T-cell (primary cell): ENCODE measurements at regions not wholly inside any gene's neighbourhood (a gene's known extent, or its start where the extent isn't known, plus 50 kb on each side); places are given as distances from the start of the nearest gene placed in this dataset.

Source experiments
- ATAC-seq, 4 experiments: fragments of 200-7000 bp in 3 of 4; fragments of 150-1000 bp in 1 of 4; cut with Tn5 transposase; replicated peaks in 1 of 4; 1 replicate in 3 of 4; 2 replicates in 1 of 4; pipeline ENCODE4 v1.10.0; 2021; ENCODE audit warnings: moderate library complexity in 3 of 4, mild to moderate bottlenecking in 2 of 4, moderate number of reproducible peaks in 1 of 4
- CTCF ChIA-PET, 2 donors: fragments of 300-600 bp; sonication (Branson Sonifier 250); formaldehyde crosslinking; loops; one replicate each; lab custom pipeline; 2022; ENCODE audit warnings: antibody characterized with exemption in 2 of 2; lab: Charles Lee
- POLR2A ChIA-PET, 2 donors: fragments of 300-600 bp; sonication (Branson Sonifier 250); formaldehyde crosslinking; loops; one replicate each; lab custom pipeline; 2022; ENCODE audit warnings: antibody characterized with exemption in 2 of 2; lab: Charles Lee
- DNase-seq, 35 experiments: peaks; one replicate each; pipeline versions ENCODE4 v3.0.0 to v3.0.0-alpha.2; 2013 to 2023
- H3K27ac ChIP-seq: one replicate; pipeline ENCODE4 v1.5.1; 2013; ENCODE audit warnings: low read length
- H3K27me3 ChIP-seq, 2 experiments: replicated peaks in 1 of 2; 1 replicate in 1 of 2; 2 replicates in 1 of 2; pipeline versions ENCODE4 v1.6.1 to v1.7.0; 2013; ENCODE audit warnings: low read length in 1 of 2, mixed read lengths in 1 of 2; ENCODE audit not compliant: control insufficient read depth in 2 of 2, insufficient read depth in 2 of 2; ENCODE audit errors: extremely low read depth in 1 of 2
- H3K36me3 ChIP-seq, 2 donors: 1 replicate in 1 of 2; 2 replicates in 1 of 2; pipeline versions ENCODE4 v1.6.1 to v1.7.0; 2013; ENCODE audit warnings: low read length in 1 of 2; ENCODE audit not compliant: control insufficient read depth in 2 of 2, insufficient read depth in 1 of 2; ENCODE audit errors: extremely low read depth in 1 of 2
- H3K4me1 ChIP-seq, 2 experiments: 1 replicate in 1 of 2; 2 replicates in 1 of 2; pipeline versions ENCODE4 v1.6.1 to v1.7.0; 2013; ENCODE audit warnings: low read length in 2 of 2, mixed read lengths in 1 of 2; ENCODE audit not compliant: insufficient read depth in 2 of 2, control insufficient read depth in 1 of 2; ENCODE audit errors: extremely low read depth in 1 of 2
- H3K4me3 ChIP-seq, 2 donors: 1 replicate in 1 of 2; 2 replicates in 1 of 2; pipeline versions ENCODE4 v1.5.1 to v1.7.0; 2013; ENCODE audit warnings: mild to moderate bottlenecking in 2 of 2, low read length in 1 of 2, moderate library complexity in 1 of 2; ENCODE audit not compliant: control insufficient read depth in 1 of 2; ENCODE audit errors: extremely low read depth in 1 of 2
- H3K9me3 ChIP-seq: 2 replicates; pipeline ENCODE4 v1.7.0; 2013
- H3K27ac Mint-ChIP-seq, 2 donors: one replicate each; pipeline ENCODE4 v1.8.0; 2020 to 2021; ENCODE audit warnings: mild to moderate bottlenecking in 2 of 2, mixed read lengths in 2 of 2
- H3K27me3 Mint-ChIP-seq, 2 donors: one replicate each; pipeline ENCODE4 v1.8.0; 2021 to 2022; ENCODE audit warnings: mixed read lengths in 2 of 2
- H3K36me3 Mint-ChIP-seq: one replicate; pipeline ENCODE4 v1.8.0; 2021; ENCODE audit warnings: mixed read lengths
- H3K4me1 Mint-ChIP-seq, 3 donors: one replicate each; pipeline ENCODE4 v1.8.0; 2020 to 2022; ENCODE audit warnings: mixed read lengths in 3 of 3, mild to moderate bottlenecking in 1 of 3
- H3K4me3 Mint-ChIP-seq, 3 donors: one replicate each; pipeline ENCODE4 v1.8.0; 2020 to 2022; ENCODE audit warnings: mild to moderate bottlenecking in 3 of 3, mixed read lengths in 3 of 3, moderate library complexity in 3 of 3
- H3K9me3 Mint-ChIP-seq, 3 donors: one replicate each; pipeline ENCODE4 v1.8.0; 2020 to 2022; ENCODE audit warnings: mixed read lengths in 3 of 3
- WGBS: methylation state at CpG from one replicate; pipeline ENCODE4 v1.1.5; 2013; ENCODE audit warnings: missing lambda C conversion rate; ENCODE audit not compliant: insufficient coverage; 5-methylcytosine and 5-hydroxymethylcytosine counted together

DNA sequence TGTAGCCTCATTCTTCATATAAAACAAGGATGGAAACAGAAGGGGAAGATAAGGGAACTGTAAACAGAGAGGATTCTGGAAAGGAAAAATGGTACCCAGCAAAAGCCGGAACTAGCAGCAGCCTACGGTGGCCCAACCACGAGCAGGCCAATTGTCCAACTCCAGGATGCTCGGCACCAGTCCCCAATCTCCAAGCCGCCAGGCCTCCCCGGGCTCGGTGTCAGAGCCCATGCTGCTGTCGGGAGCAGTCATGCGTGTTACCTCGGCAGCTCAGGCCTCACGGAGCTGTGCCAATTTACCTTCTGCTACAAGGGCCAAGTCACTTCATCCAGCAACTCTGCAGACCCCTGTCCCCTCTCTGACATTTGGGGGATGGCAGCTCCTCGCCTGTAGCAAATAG is 130.8 kb downstream of the ZBTB18 start:
- Mint-ChIP-seq H3K27me3 (peaks cover 0 to 1% of the 10 kb centered on the region in 2 donors), H3K36me3 (no peaks in the 10 kb centered on the region), H3K4me1 (no peaks in the 10 kb centered on the region), H3K4me3 (no peak overlapping the region), H3K9me3 (no peaks in the 10 kb centered on the region), H3K27ac (no peak overlapping the region)
- H3K36me3 ChIP-seq: no peaks in the 10 kb centered on the region
- DNase-seq (no peak), ATAC-seq (no peak)
- no peaks in the 10 kb centered on the region for H3K4me1 ChIP-seq
- H3K9me3 ChIP-seq: no peaks in the 10 kb centered on the region
- CTCF ChIA-PET: interaction anchor here in 1 of 2 donors (0.5 to 0.7 kb wide), 2 partner anchors 9 to 1706 kb away, joined by 3 read pairs; no protein-coding TSS in a partner anchor
- 91% methylated on average over 11 of the region's 12 CpGs for WGBS
- no peak overlapping the region for H3K27ac ChIP-seq
- H3K27me3 ChIP-seq: peaks cover 0 to 7% of the 10 kb centered on the region in 2 experiments
- POLR2A ChIA-PET: no interaction called here
- no peak overlapping the region for H3K4me3 ChIP-seq

DNA sequence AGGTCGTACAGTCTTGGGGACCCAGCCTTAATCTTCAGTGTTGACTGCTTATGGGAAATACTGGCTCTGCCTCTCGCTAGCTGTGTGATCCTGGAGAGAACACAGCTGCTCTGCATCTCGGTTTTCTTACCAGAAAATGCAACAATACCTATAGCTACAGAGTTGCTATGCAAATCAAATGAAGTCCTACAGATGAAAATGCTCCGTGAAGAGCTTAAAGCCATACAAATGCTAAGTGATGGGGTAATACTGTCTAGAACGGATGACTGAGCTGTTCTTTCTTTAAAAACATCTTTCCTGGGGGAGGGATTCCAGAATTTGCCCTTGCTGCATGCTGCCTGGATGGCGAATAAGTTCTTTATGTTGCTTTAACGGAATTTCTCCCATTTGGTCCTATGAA is 132.0 kb downstream of the ZBTB18 start:
- H3K27ac Mint-ChIP-seq: no peak overlapping the region
- 78% methylated on average over 4 of the region's 7 CpGs for WGBS

DNA sequence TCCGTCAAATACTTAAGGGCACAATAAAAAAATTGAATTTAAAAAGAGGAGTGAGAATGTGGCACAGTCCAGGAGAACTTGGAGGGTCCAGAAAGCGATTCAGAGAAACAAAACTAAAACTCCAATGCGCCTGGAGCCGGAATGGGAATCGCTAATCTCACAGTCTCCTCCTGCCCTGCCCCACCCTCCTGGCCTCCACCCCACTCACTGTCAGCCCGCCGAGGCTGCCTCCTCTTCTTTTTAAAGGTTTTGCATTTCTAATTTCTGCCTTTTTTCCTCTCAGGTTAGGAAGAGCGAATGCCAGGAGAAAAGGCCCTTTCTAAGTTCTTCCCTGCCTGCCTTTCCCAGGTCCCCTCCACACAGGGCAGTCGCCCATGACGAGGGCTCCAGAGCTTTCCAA is 135.3 kb downstream of the ZBTB18 start:
- Mint-ChIP-seq H3K4me3 (no peak overlapping the region), H3K36me3 (no peaks in the 10 kb centered on the region), H3K9me3 (peaks cover 0 to 4% (median 3%) of the 10 kb centered on the region in 3 donors), H3K4me1 (no peaks in the 10 kb centered on the region), H3K27ac (no peak overlapping the region), H3K27me3 (peaks cover 0 to 1% of the 10 kb centered on the region in 2 donors)
- 93% methylated on average over 3 of the region's 10 CpGs for WGBS
- CTCF ChIA-PET: no interaction called here
- no peak for DNase-seq
- no peak for ATAC-seq
- Histone ChIP-seq H3K4me1 (no peaks in the 10 kb centered on the region), H3K27me3 (peaks cover 0 to 7% of the 10 kb centered on the region in 2 experiments), H3K9me3 (no peaks in the 10 kb centered on the region), H3K27ac (no peak overlapping the region), H3K4me3 (no peak overlapping the region), H3K36me3 (no peaks in the 10 kb centered on the region)
- POLR2A ChIA-PET: no interaction called here

More for the DNA sequence above, 132.0 kb downstream of the ZBTB18 start:
- no peaks in the 10 kb centered on the region for H3K4me1 Mint-ChIP-seq
- CTCF ChIA-PET: no interaction called here
- no peaks in the 10 kb centered on the region for H3K9me3 ChIP-seq
- DNase-seq: no peak
- no peaks in the 10 kb centered on the region for H3K27me3 Mint-ChIP-seq
- H3K4me3 ChIP-seq: no peak overlapping the region
- H3K27ac ChIP-seq: no peak overlapping the region
- no peak overlapping the region for H3K4me3 Mint-ChIP-seq
- H3K27me3 ChIP-seq: peaks cover 0 to 7% of the 10 kb centered on the region in 2 experiments
- ATAC-seq: no peak
- no peaks in the 10 kb centered on the region for H3K36me3 Mint-ChIP-seq
- POLR2A ChIA-PET: interaction anchor here in 1 of 2 donors (0.6 kb wide), 1 partner anchor 362 kb away, joined by 3 read pairs; no protein-coding TSS in a partner anchor
- no peaks in the 10 kb centered on the region for H3K9me3 Mint-ChIP-seq
- H3K36me3 ChIP-seq: no peaks in the 10 kb centered on the region
- H3K4me1 ChIP-seq: no peaks in the 10 kb centered on the region

DNA sequence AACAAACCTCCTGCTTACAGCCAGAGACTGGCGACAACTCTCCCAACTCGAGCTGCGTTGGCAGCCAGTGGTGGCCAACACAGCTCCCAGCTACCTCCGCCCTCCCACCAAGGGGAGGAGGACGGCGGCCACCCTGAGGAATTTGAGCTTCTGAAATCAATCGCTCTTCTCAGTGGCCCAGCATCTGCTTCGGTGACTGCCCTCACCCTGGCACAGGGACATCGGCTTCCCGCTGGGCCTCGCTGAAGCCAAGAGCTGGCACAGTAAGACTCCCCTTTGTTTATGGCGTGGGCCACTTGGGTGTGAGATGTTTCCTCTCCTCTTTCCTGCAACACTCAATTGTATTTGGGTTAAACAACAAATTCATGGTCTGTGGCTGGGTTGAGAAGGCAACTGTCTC is 136.2 kb downstream of the ZBTB18 start:
- 93% methylated on average over 8 of the region's 12 CpGs for WGBS
- Histone ChIP-seq H3K4me1 (no peaks in the 10 kb centered on the region), H3K4me3 (no peak overlapping the region), H3K27me3 (peaks cover 0 to 7% of the 10 kb centered on the region in 2 experiments), H3K36me3 (no peaks in the 10 kb centered on the region), H3K9me3 (no peaks in the 10 kb centered on the region), H3K27ac (no peak overlapping the region)
- no peaks in the 10 kb centered on the region for H3K4me1 Mint-ChIP-seq
- ChIA-PET CTCF (interaction anchor here in 1 of 2 donors (0.6 kb wide), 1 partner anchor 831 kb away, joined by 3 read pairs; no protein-coding TSS in a partner anchor), POLR2A (no interaction called here)
- H3K27me3 Mint-ChIP-seq: peaks cover 0 to 1% of the 10 kb centered on the region in 2 donors
- no peak overlapping the region for H3K4me3 Mint-ChIP-seq
- no peak overlapping the region for H3K27ac Mint-ChIP-seq
- DNase-seq: no peak
- no peaks in the 10 kb centered on the region for H3K36me3 Mint-ChIP-seq
- peaks cover 0 to 4% (median 3%) of the 10 kb centered on the region in 3 donors for H3K9me3 Mint-ChIP-seq
- no peak for ATAC-seq

DNA sequence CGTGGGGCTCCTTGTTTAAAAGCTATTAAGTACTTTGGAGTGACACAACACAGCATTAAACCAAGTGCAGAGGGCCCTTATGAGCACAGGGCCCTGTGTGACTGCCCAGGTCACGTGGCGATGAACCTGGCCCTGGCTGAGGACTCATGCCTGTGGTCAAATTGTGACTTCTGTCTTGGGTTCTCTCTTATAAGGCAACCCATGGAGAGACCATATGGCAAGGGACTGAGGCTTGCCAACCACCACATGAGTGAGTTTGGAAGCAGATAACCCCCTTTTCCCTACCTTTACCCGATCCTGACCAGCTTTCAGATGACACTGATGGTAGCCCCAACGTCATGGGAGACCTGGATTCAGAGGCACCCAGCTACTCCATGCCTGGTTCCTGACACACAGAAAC is 140.5 kb downstream of the ZBTB18 start:
- H3K27me3 ChIP-seq: peaks cover 0 to 2% of the 10 kb centered on the region in 2 experiments
- H3K4me1 ChIP-seq: no peaks in the 10 kb centered on the region
- ATAC-seq (no peak), DNase-seq (no peak)
- no peaks in the 10 kb centered on the region for H3K9me3 ChIP-seq
- Mint-ChIP-seq H3K4me3 (no peak overlapping the region), H3K4me1 (no peaks in the 10 kb centered on the region), H3K9me3 (peaks cover 0 to 4% (median 3%) of the 10 kb centered on the region in 3 donors), H3K27me3 (peaks cover 0 to 1% of the 10 kb centered on the region in 2 donors), H3K27ac (no peak overlapping the region), H3K36me3 (no peaks in the 10 kb centered on the region)
- WGBS: 86% methylated on average over 3 of the region's 5 CpGs
- H3K27ac ChIP-seq: no peak overlapping the region
- ChIA-PET CTCF (interaction anchor here in 1 of 2 donors (0.5 kb wide), 1 partner anchor 10 kb away, joined by 3 read pairs; no protein-coding TSS in a partner anchor), POLR2A (no interaction called here)
- H3K4me3 ChIP-seq: no peak overlapping the region
- no peaks in the 10 kb centered on the region for H3K36me3 ChIP-seq

DNA sequence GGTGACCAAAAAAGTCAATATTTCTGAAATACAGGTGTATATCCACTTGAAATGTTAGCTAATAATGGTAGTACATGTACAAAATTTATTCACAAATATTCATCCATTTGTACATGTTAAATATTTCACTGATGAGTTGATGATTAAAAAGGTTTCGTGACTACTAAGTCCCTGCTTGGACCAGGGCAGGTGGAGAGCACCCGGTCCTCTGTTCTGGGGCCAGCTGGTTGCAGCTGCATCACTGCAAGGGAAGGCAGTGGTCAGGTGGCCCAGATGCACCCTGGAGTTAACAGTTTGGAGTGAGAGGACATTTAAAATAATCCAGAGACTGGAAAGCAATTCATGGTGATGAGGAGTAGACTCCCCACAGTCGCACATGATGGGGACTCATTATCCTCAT is 141.2 kb downstream of the ZBTB18 start:
- CTCF ChIA-PET: interaction anchor here in 1 of 2 donors (0.7 kb wide), 1 partner anchor 965 kb away, joined by 3 read pairs; no protein-coding TSS in a partner anchor
- no peaks in the 10 kb centered on the region for H3K4me1 Mint-ChIP-seq
- no peaks in the 10 kb centered on the region for H3K36me3 Mint-ChIP-seq
- no peak overlapping the region for H3K27ac Mint-ChIP-seq
- POLR2A ChIA-PET: no interaction called here
- H3K27me3 ChIP-seq: no peaks in the 10 kb centered on the region
- no peaks in the 10 kb centered on the region for H3K9me3 ChIP-seq
- no peak overlapping the region for H3K4me3 ChIP-seq
- DNase-seq (no peak), ATAC-seq (no peak)
- H3K4me1 ChIP-seq: no peaks in the 10 kb centered on the region
- 90% methylated on average over 1 of the region's 3 CpGs for WGBS
- peaks cover 0 to 1% of the 10 kb centered on the region in 2 donors for H3K27me3 Mint-ChIP-seq
- no peaks in the 10 kb centered on the region for H3K36me3 ChIP-seq
- H3K4me3 Mint-ChIP-seq: no peak overlapping the region
- peaks cover 0 to 4% (median 3%) of the 10 kb centered on the region in 3 donors for H3K9me3 Mint-ChIP-seq
- no peak overlapping the region for H3K27ac ChIP-seq
